ENCODE measurements at regions not wholly inside any gene's neighbourhood (a gene's known extent, or its start where the extent isn't known, plus 50 kb on each side); places are given as distances from the start of the nearest gene placed in this dataset.

DNA sequence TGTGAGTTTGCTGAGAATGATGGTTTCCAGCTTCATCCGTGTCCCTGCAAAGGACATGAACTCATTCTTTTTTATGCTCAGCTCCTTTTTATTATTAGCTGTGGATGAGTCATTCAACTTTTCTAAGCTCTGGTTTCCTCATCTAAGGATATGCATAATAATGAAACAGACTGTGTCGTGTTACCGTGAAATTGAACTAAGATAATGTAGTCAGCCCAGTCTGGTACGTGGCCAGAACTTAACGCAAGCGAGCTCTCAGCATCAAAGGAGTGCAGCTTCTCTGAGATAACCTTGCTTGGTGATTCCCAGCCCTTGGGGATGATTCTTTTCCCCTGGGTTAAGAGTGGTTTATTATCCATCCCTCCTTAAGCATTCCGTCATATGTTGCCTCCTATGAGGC, 454.3 kb upstream of the EEF2KMT start:
- TF ChIP-seq, protein P1, sequence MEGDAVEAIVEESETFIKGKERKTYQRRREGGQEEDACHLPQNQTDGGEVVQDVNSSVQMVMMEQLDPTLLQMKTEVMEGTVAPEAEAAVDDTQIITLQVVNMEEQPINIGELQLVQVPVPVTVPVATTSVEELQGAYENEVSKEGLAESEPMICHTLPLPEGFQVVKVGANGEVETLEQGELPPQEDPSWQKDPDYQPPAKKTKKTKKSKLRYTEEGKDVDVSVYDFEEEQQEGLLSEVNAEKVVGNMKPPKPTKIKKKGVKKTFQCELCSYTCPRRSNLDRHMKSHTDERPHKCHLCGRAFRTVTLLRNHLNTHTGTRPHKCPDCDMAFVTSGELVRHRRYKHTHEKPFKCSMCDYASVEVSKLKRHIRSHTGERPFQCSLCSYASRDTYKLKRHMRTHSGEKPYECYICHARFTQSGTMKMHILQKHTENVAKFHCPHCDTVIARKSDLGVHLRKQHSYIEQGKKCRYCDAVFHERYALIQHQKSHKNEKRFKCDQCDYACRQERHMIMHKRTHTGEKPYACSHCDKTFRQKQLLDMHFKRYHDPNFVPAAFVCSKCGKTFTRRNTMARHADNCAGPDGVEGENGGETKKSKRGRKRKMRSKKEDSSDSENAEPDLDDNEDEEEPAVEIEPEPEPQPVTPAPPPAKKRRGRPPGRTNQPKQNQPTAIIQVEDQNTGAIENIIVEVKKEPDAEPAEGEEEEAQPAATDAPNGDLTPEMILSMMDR (optimal IDR thresholded peaks at IDR 0.05 in 1 of 3, IDR thresholded peaks at IDR 0.05 in 1 of 3, conservative IDR thresholded peaks at IDR 0.05 in 1 of 3; ENCODE audit: extremely low read depth in 1 of 3, insufficient read depth in 2 of 3, low read length in 3 of 3) = no peak
- no peak for TF ChIP-seq EZH2 (IDR thresholded peaks at IDR 0.05; ENCODE audit: low read length)

All from keratinocyte (primary cell).